GM23248 (cell line): ENCODE measurements at regions not wholly inside any gene's neighbourhood (a gene's known extent, or its start where the extent isn't known, plus 50 kb on each side); places are given as distances from the start of the nearest gene placed in this dataset.
"Not testable (repeated sequence)": the region's sequence is repeated elsewhere in the genome, so short reads cannot be mapped to it uniquely, and the experiment has no call there.

Source experiments
- DNase-seq: peaks from one replicate; pipeline ENCODE4 v3.0.0-alpha.2; 2015
- H2AFZ ChIP-seq: fragments of 200-600 bp; sonication (generic); 2 replicates; pipeline ENCODE4 v1.6.1; 2016; ENCODE audit warnings: antibody characterized with exemption
- H3F3A ChIP-seq: fragments of 200-600 bp; sonication (generic); 2 replicates; pipeline ENCODE4 v1.6.1; 2016; ENCODE audit warnings: mild to moderate bottlenecking, antibody characterized with exemption, mixed run types; ENCODE audit not compliant: insufficient read depth
- H3K27ac ChIP-seq: fragments of 200-600 bp; sonication (generic); 2 replicates; pipeline ENCODE4 v1.5.1; 2016; ENCODE audit warnings: mild to moderate bottlenecking
- H3K27me3 ChIP-seq: fragments of 200-600 bp; sonication (generic); replicated peaks from 2 replicates; pipeline ENCODE4 v1.6.1; 2016; ENCODE audit warnings: mild to moderate bottlenecking; ENCODE audit not compliant: insufficient read depth
- H3K36me3 ChIP-seq: fragments of 200-600 bp; sonication (generic); 2 replicates; pipeline ENCODE4 v1.6.1; 2016; ENCODE audit warnings: low read depth, mild to moderate bottlenecking
- H3K4me1 ChIP-seq: fragments of 200-600 bp; sonication (generic); 2 replicates; pipeline ENCODE4 v1.6.1; 2016; ENCODE audit warnings: mild to moderate bottlenecking; ENCODE audit not compliant: insufficient read depth
- H3K4me2 ChIP-seq: fragments of 200-600 bp; sonication (generic); one replicate; pipeline ENCODE4 v1.6.1; 2016; ENCODE audit warnings: mild to moderate bottlenecking; ENCODE audit not compliant: unreplicated experiment
- H3K4me3 ChIP-seq: fragments of 200-600 bp; sonication (generic); 2 replicates; pipeline ENCODE4 v1.5.1; 2016; ENCODE audit warnings: mild to moderate bottlenecking
- H3K79me2 ChIP-seq: fragments of 200-600 bp; sonication (generic); 2 replicates; pipeline ENCODE4 v1.6.1; 2016; ENCODE audit warnings: mild to moderate bottlenecking; ENCODE audit not compliant: insufficient read depth
- H3K9ac ChIP-seq: fragments of 200-600 bp; sonication (generic); 2 replicates; pipeline ENCODE4 v1.6.1; 2016; ENCODE audit warnings: mild to moderate bottlenecking
- H3K9me2 ChIP-seq: fragments of 200-600 bp; sonication (generic); 2 replicates; pipeline ENCODE4 v1.6.1; 2016; ENCODE audit warnings: mixed run types, mild to moderate bottlenecking, moderate library complexity; ENCODE audit not compliant: insufficient read depth
- H3K9me3 ChIP-seq: fragments of 200-600 bp; sonication (generic); one replicate; pipeline ENCODE4 v1.6.1; 2017; ENCODE audit warnings: low read depth
- H4K20me1 ChIP-seq: fragments of 200-600 bp; sonication (generic); 2 replicates; pipeline ENCODE4 v1.6.0; 2016; ENCODE audit not compliant: insufficient read depth
- EZH2 ChIP-seq: fragments of 200-600 bp; sonication (generic); IDR thresholded peaks from 2 replicates; pipeline ENCODE4 v1.6.1; 2018; ENCODE audit warnings: antibody characterized with exemption, mild to moderate bottlenecking; ENCODE audit not compliant: insufficient read depth, poor library complexity, severe bottlenecking
- EZH2phosphoT487 ChIP-seq: fragments of 200-600 bp; sonication (generic); IDR thresholded peaks from 2 replicates; pipeline ENCODE4 v1.6.1; 2018; ENCODE audit warnings: antibody characterized with exemption, moderate library complexity, mild to moderate bottlenecking, low read depth; ENCODE audit not compliant: insufficient read depth
- WGBS, 2 experiments: methylation state at CpG; one replicate each; pipeline ENCODE4 v1.1.6; 2015 to 2017; ENCODE audit warnings: low lambda C conversion rate in 2 of 2, low coverage in 1 of 2; ENCODE audit errors: missing lambda C conversion rate in 2 of 2; 5-methylcytosine and 5-hydroxymethylcytosine counted together
- in situ Hi-C: fragments of 300-500 bp; cut with MboI; formaldehyde crosslinking; loops from 2 replicates; pipeline ENCODE4 v1.15.0; 2020

- Histone ChIP-seq H3K4me3 (no peak overlapping the region), H3F3A (no peaks in the 10 kb centered on the region; the same call in 1 of the 2 replicates), H3K9ac (no peak overlapping the region), H4K20me1 (no peaks in the 10 kb centered on the region), H2AFZ (no peak overlapping the region), H3K9me2 (no peaks in the 10 kb centered on the region), H3K27ac (no peak overlapping the region), H3K4me1 (peaks cover 24% of the 10 kb centered on the region), H3K36me3 (no peaks in the 10 kb centered on the region), H3K9me3 (no peaks in the 10 kb centered on the region), H3K27me3 (0 out of 2 replicates have a peak, but pooled peaks cover 7% of the 10 kb centered on the region), H3K4me2 (peak overlapping the region; percentile 6), H3K79me2 (no peaks in the 10 kb centered on the region)
- DNase-seq, result peak; percentile 8
- in situ Hi-C loops, result no loop called here
- WGBS, 2 experiments, result 21 to 25% methylated on average over 2 of the region's 2 CpGs
- TF ChIP-seq EZH2, result no peak
- no peak for TF ChIP-seq EZH2phosphoT487
Measured at GRCh38 chr4:57344296-57344695, 234.1 kb upstream of the IGFBP7 start.

GRCh38 chr4:57342411-57342810 lies 232.2 kb upstream of the IGFBP7 start:
- H2AFZ ChIP-seq, result no peak overlapping the region
- no peaks in the 10 kb centered on the region for H4K20me1 ChIP-seq
- in situ Hi-C loops, result no loop called here
- no peaks in the 10 kb centered on the region; the same call in 1 of the 2 replicates for H3F3A ChIP-seq
- DNase-seq, result peak; percentile 81
- H3K4me1 ChIP-seq, result peaks cover 24% of the 10 kb centered on the region
- H3K9me2 ChIP-seq, result no peaks in the 10 kb centered on the region
- H3K27me3 ChIP-seq, result peaks cover 14% of the 10 kb centered on the region; the same call in 1 of the 2 replicates
- no peaks in the 10 kb centered on the region for H3K79me2 ChIP-seq
- H3K27ac ChIP-seq, result no peak overlapping the region
- no peaks in the 10 kb centered on the region for H3K36me3 ChIP-seq
- no peak overlapping the region for H3K9ac ChIP-seq
- no peak for TF ChIP-seq EZH2
- TF ChIP-seq EZH2phosphoT487, result no peak
- H3K4me2 ChIP-seq, result peak overlapping the region; percentile 54
- no peak overlapping the region for H3K4me3 ChIP-seq
- 4 to 6% methylated on average over 2 of the region's 2 CpGs for WGBS, 2 experiments
- no peaks in the 10 kb centered on the region for H3K9me3 ChIP-seq

- H2AFZ ChIP-seq, H3K79me2 ChIP-seq, H3K9ac ChIP-seq, H3K9me3 ChIP-seq, DNase-seq, H3K27ac ChIP-seq, H4K20me1 ChIP-seq, H3K4me3 ChIP-seq, in situ Hi-C loops, H3F3A ChIP-seq, H3K9me2 ChIP-seq, H3K4me2 ChIP-seq, H3K36me3 ChIP-seq: not testable (repeated sequence)
- Histone ChIP-seq H3K4me1 (peaks cover 12% of the 10 kb centered on the region), H3K27me3 (peaks cover 14% of the 10 kb centered on the region)
Measured at GRCh38 chr4:57338861-57339260, 228.7 kb upstream of the IGFBP7 start.

GRCh38 chr4:57333684-57334083 lies 223.5 kb upstream of the IGFBP7 start:
- Histone ChIP-seq H3K4me2 (no peak overlapping the region), H3K9ac (no peak overlapping the region), H2AFZ (no peak overlapping the region), H3K4me3 (no peak overlapping the region), H3K9me2 (no peaks in the 10 kb centered on the region), H3K36me3 (no peaks in the 10 kb centered on the region), H3K79me2 (no peaks in the 10 kb centered on the region), H4K20me1 (no peaks in the 10 kb centered on the region), H3K27me3 (peaks cover 46% of the 10 kb centered on the region), H3K4me1 (no peaks in the 10 kb centered on the region), H3K27ac (no peak overlapping the region), H3K9me3 (no peaks in the 10 kb centered on the region), H3F3A (no peaks in the 10 kb centered on the region)
- WGBS, 2 experiments, result 11 to 14% methylated on average over 5 of the region's 5 CpGs
- TF ChIP-seq EZH2phosphoT487, result no peak
- in situ Hi-C loops, result no loop called here
- peak; percentile 2 for DNase-seq

- Histone ChIP-seq H3K9me2 (no peaks in the 10 kb centered on the region), H3K79me2 (no peaks in the 10 kb centered on the region), H3K9ac (no peak overlapping the region), H2AFZ (no peak overlapping the region), H3K36me3 (no peaks in the 10 kb centered on the region), H3K4me2 (no peak overlapping the region), H3K9me3 (no peaks in the 10 kb centered on the region), H3F3A (no peaks in the 10 kb centered on the region), H3K27ac (no peak overlapping the region), H3K4me1 (no peaks in the 10 kb centered on the region), H3K4me3 (no peak overlapping the region), H4K20me1 (no peaks in the 10 kb centered on the region), H3K27me3 (peaks cover 39% of the 10 kb centered on the region)
- in situ Hi-C loops, result no loop called here
- DNase-seq, result no peak
- no peak for TF ChIP-seq EZH2phosphoT487
- no peak for TF ChIP-seq EZH2
Measured at GRCh38 chr4:57331959-57332358, 221.8 kb upstream of the IGFBP7 start.
